OCI-LY1 (cell line): ENCODE measurements at regions not wholly inside any gene's neighbourhood (a gene's known extent, or its start where the extent isn't known, plus 50 kb on each side); places are given as distances from the start of the nearest gene placed in this dataset.

Experiments
- EZH2 ChIP-seq: fragments of 200-600 bp; sonication (generic), shearing (Covaris generic); IDR thresholded peaks from 2 replicates; pipeline ENCODE4 v1.8.0; 2017; ENCODE audit warnings: borderline replicate concordance, mixed run types, mild to moderate bottlenecking, antibody characterized with exemption, low read length, moderate library complexity, mixed read lengths
- TF ChIP-seq, protein P1 (sequence below): fragments of 200-600 bp; sonication (generic), shearing (Covaris generic); IDR thresholded peaks from 2 replicates; pipeline ENCODE4 v1.5.1; 2017; ENCODE audit warnings: mild to moderate bottlenecking, antibody characterized with exemption, low read length, moderate library complexity, mixed read lengths

DNA sequence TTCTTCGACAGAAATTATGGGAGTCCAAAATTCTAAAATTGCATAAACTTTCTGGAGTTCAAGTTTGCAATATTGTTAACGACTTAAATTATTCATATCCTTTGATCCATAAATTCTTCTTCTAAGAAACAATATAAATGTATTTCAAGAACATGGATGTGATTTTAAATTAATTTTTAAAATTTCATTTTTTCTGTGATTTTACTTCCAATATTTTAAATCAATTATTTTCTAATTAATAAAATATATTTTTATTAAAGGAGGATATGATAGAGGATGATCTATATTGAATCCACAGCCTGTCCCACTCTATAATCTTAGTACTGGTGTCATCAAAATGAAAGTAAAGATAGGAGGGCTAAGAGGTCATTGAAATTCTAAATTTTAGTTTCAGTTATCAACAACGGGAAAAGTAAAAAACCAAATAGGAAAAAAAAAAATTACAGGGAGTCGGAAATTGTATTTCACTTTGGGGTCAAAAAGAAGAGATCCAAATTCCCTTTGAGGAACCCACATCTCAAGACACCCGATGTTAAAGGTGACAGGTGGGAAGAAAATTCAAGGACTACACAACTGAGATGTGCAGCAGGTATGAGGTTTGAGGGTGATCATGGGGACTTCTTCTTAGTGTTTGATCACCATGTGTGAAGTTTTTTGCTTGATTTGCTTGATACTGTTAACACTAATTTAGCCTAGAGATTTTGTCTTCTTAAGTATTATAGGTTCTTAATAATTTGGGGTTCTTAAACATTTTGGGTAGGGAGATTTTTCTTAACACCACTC is 154.8 kb upstream of the RGS18 start:
- TF ChIP-seq, protein P1, sequence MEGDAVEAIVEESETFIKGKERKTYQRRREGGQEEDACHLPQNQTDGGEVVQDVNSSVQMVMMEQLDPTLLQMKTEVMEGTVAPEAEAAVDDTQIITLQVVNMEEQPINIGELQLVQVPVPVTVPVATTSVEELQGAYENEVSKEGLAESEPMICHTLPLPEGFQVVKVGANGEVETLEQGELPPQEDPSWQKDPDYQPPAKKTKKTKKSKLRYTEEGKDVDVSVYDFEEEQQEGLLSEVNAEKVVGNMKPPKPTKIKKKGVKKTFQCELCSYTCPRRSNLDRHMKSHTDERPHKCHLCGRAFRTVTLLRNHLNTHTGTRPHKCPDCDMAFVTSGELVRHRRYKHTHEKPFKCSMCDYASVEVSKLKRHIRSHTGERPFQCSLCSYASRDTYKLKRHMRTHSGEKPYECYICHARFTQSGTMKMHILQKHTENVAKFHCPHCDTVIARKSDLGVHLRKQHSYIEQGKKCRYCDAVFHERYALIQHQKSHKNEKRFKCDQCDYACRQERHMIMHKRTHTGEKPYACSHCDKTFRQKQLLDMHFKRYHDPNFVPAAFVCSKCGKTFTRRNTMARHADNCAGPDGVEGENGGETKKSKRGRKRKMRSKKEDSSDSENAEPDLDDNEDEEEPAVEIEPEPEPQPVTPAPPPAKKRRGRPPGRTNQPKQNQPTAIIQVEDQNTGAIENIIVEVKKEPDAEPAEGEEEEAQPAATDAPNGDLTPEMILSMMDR, result no peak
- TF ChIP-seq EZH2, result no peak
